Neuronal stem cell (in vitro differentiated cells): ENCODE measurements at regions not wholly inside any gene's neighbourhood (a gene's known extent, or its start where the extent isn't known, plus 50 kb on each side); places are given as distances from the start of the nearest gene placed in this dataset.

ENCODE experiments used
- DNase-seq: peaks from one replicate; pipeline ENCODE4 v3.0.0-alpha.2; 2013; ENCODE audit warnings: low spot score
- H2AFZ ChIP-seq: one replicate; pipeline ENCODE4 v1.6.1; 2013; ENCODE audit warnings: mild to moderate bottlenecking, low read length, inconsistent platforms
- H2AK5ac ChIP-seq: 2 replicates; pipeline ENCODE4 v1.6.1; 2013; ENCODE audit warnings: low read depth, mild to moderate bottlenecking, inconsistent platforms, low read length, moderate library complexity, mixed read lengths
- H2BK120ac ChIP-seq: 2 replicates; pipeline ENCODE4 v1.6.1; 2013; ENCODE audit warnings: low read depth, mild to moderate bottlenecking, inconsistent platforms, low read length, moderate library complexity, mixed read lengths
- H2BK12ac ChIP-seq: one replicate; pipeline ENCODE4 v1.6.1; 2013; ENCODE audit warnings: low read length, inconsistent platforms
- H2BK15ac ChIP-seq: 2 replicates; pipeline ENCODE4 v1.6.1; 2013; ENCODE audit warnings: mild to moderate bottlenecking, low read length, inconsistent platforms, mixed read lengths
- H2BK5ac ChIP-seq: one replicate; pipeline ENCODE4 v1.6.1; 2013; ENCODE audit warnings: inconsistent platforms, mild to moderate bottlenecking, low read length, moderate library complexity
- H3K14ac ChIP-seq: one replicate; pipeline ENCODE4 v1.6.1; 2013; ENCODE audit warnings: low read length, inconsistent platforms
- H3K18ac ChIP-seq: 2 replicates; pipeline ENCODE4 v1.6.1; 2013; ENCODE audit warnings: low read length, inconsistent platforms
- H3K23ac ChIP-seq: 2 replicates; pipeline ENCODE4 v1.6.1; 2013; ENCODE audit warnings: low read depth, mild to moderate bottlenecking, mixed read lengths, low read length, inconsistent platforms; ENCODE audit not compliant: poor library complexity
- H3K27ac ChIP-seq: replicated peaks from 3 replicates; pipeline ENCODE4 v1.5.1; 2013; ENCODE audit warnings: low read length, inconsistent platforms
- H3K27me3 ChIP-seq, 3 experiments: 2 replicates each; pipeline ENCODE4 v1.6.1; 2013; ENCODE audit warnings: low read length in 3 of 3, mild to moderate bottlenecking in 2 of 3, inconsistent platforms in 1 of 3, low read depth in 1 of 3, mixed read lengths in 1 of 3, moderate library complexity in 1 of 3; ENCODE audit not compliant: control insufficient read depth in 3 of 3, insufficient read depth in 3 of 3
- H3K36me3 ChIP-seq, 2 donors: replicated peaks in 1 of 2; 2 replicates each; pipeline ENCODE4 v1.6.1; 2013; ENCODE audit warnings: low read length in 2 of 2; ENCODE audit not compliant: control insufficient read depth in 2 of 2, insufficient read depth in 2 of 2
- H3K4ac ChIP-seq: 2 replicates; pipeline ENCODE4 v1.6.1; 2013; ENCODE audit warnings: inconsistent platforms, mild to moderate bottlenecking, low read length, moderate library complexity
- H3K4me1 ChIP-seq, 2 donors: 1 replicate in 1 of 2; 2 replicates in 1 of 2; pipeline ENCODE4 v1.6.1; 2013; ENCODE audit warnings: low read length in 2 of 2, low read depth in 1 of 2; ENCODE audit not compliant: control insufficient read depth in 2 of 2, insufficient read depth in 1 of 2
- H3K4me2 ChIP-seq: one replicate; pipeline ENCODE4 v1.6.1; 2013; ENCODE audit warnings: mild to moderate bottlenecking, low read length, inconsistent platforms; ENCODE audit not compliant: insufficient read depth, poor library complexity, severe bottlenecking
- H3K4me3 ChIP-seq, 2 donors: 2 replicates each; pipeline ENCODE4 v1.5.1; 2013; ENCODE audit warnings: low read length in 2 of 2, mild to moderate bottlenecking in 2 of 2, inconsistent platforms in 1 of 2, moderate library complexity in 1 of 2
- H3K79me1 ChIP-seq: one replicate; pipeline ENCODE4 v1.6.1; 2013; ENCODE audit warnings: low read depth, mild to moderate bottlenecking, inconsistent platforms, low read length, moderate library complexity
- H3K9ac ChIP-seq: one replicate; pipeline ENCODE4 v1.6.1; 2013; ENCODE audit warnings: mild to moderate bottlenecking, low read depth, low read length, inconsistent platforms; ENCODE audit not compliant: poor library complexity
- H3K9me3 ChIP-seq, 2 donors: replicated peaks in 1 of 2; 2 replicates each; pipeline versions ENCODE3 to v1.6.1; 2013; ENCODE audit warnings: low read length in 2 of 2, mild to moderate bottlenecking in 2 of 2, inconsistent platforms in 1 of 2, low read depth in 1 of 2, mixed read lengths in 1 of 2, moderate library complexity in 1 of 2; ENCODE audit not compliant: control insufficient read depth in 2 of 2, insufficient read depth in 1 of 2
- H4K8ac ChIP-seq: one replicate; pipeline ENCODE4 v1.6.1; 2013; ENCODE audit warnings: low read depth, mild to moderate bottlenecking, inconsistent platforms, low read length, moderate library complexity
- H4K91ac ChIP-seq: one replicate; pipeline ENCODE4 v1.6.1; 2013; ENCODE audit warnings: low read length, low read depth, mild to moderate bottlenecking, inconsistent platforms; ENCODE audit not compliant: poor library complexity
- WGBS, 2 donors: extraction: QIAGEN DNeasy Blood & Tissue Kit; methylation state at CpG; one replicate each; pipeline ENCODE4 v1.1.7; 2013; ENCODE audit warnings: missing lambda C conversion rate in 2 of 2, mixed read lengths in 1 of 2; ENCODE audit not compliant: insufficient read length in 2 of 2, insufficient replicate concordance in 1 of 2; ENCODE audit errors: extremely low coverage in 2 of 2; 5-methylcytosine and 5-hydroxymethylcytosine counted together

DNA sequence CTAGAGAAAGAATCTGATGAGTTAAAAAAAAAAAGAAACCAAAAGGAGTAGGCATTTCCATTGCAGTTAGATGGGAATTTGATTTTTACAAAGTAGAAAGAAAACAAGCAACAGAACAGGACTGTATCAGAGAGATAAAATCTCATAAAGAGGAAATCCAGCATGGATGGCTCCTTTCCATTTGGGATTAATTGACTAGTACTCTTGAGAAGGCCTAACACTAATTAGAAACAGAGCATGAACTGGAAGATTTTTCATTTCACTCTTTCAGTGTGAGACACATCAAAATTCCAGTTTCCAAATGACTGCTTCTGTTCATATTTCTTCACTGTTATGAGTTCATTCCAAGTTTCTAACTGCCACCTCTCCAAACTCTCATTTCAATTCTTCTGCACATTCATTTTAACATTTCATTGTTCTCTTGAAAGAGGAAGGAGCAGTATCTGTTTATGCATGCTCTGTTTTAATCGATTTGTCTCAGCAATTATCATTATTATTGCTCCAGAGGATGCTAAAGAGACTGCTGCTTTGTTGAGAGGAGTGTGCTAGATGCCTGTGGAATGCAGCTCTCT is 108.8 kb upstream of the PIEZO2 start:
- no peak overlapping the region for H2BK5ac ChIP-seq
- H2AFZ ChIP-seq: no peak overlapping the region
- H3K27ac ChIP-seq: no peak overlapping the region
- H2BK12ac ChIP-seq: no peak overlapping the region
- no peak overlapping the region for H2BK15ac ChIP-seq
- H3K4me2 ChIP-seq: no peak overlapping the region
- peaks cover 0 to 10% of the 10 kb centered on the region in 2 donors for H3K4me1 ChIP-seq
- H3K23ac ChIP-seq: no peak overlapping the region
- no peaks in the 10 kb centered on the region for H3K27me3 ChIP-seq
- H2AK5ac ChIP-seq: no peak overlapping the region
- no CpG with 5 or more reads among the region's 1 CpG for WGBS, 2 donors
- no peak overlapping the region for H3K18ac ChIP-seq
- no peak overlapping the region for H4K8ac ChIP-seq
- no peaks in the 10 kb centered on the region for H3K36me3 ChIP-seq
- no peak overlapping the region for H4K91ac ChIP-seq
- no peaks in the 10 kb centered on the region for H3K79me1 ChIP-seq
- DNase-seq: no peak
- H3K9me3 ChIP-seq: no peaks in the 10 kb centered on the region
- no peak overlapping the region for H3K9ac ChIP-seq
- H3K4me3 ChIP-seq: no peak overlapping the region
- H2BK120ac ChIP-seq: no peak overlapping the region
- no peak overlapping the region for H3K14ac ChIP-seq
- no peak overlapping the region for H3K4ac ChIP-seq

DNA sequence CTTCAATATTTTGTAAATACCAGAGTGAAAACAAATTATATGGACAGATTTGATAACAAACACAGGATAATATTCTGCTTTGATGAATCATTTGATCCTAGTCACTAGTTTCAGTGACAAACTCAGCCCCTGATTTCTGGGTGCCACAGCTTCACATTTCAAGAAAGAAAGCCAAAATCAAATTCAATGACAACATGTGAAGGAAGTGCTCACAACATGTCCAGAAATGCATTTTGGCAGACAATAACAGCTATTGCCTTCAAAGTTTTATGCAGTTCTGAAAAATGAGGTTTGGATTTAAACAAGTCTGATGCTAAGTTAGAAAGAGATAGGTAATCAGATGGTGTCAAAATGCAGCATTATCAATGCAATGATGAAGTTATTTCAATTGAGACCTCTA is 106.9 kb upstream of the PIEZO2 start:
- peaks cover 0 to 8% of the 10 kb centered on the region in 2 donors for H3K4me1 ChIP-seq
- H3K27ac ChIP-seq: no peak overlapping the region
- H2BK15ac ChIP-seq: no peak overlapping the region
- H2AK5ac ChIP-seq: no peak overlapping the region
- no peaks in the 10 kb centered on the region for H3K27me3 ChIP-seq
- H4K8ac ChIP-seq: no peak overlapping the region
- H3K79me1 ChIP-seq: no peaks in the 10 kb centered on the region
- no peaks in the 10 kb centered on the region for H3K9me3 ChIP-seq
- no peak overlapping the region for H3K23ac ChIP-seq
- no peak overlapping the region for H3K4ac ChIP-seq
- no peak overlapping the region for H4K91ac ChIP-seq
- H2BK12ac ChIP-seq: no peak overlapping the region
- H2BK5ac ChIP-seq: no peak overlapping the region
- H2AFZ ChIP-seq: no peak overlapping the region
- H2BK120ac ChIP-seq: no peak overlapping the region
- no peak overlapping the region for H3K4me2 ChIP-seq
- no peak overlapping the region for H3K9ac ChIP-seq
- no peak overlapping the region for H3K4me3 ChIP-seq
- no peaks in the 10 kb centered on the region for H3K36me3 ChIP-seq
- no peak for DNase-seq
- H3K14ac ChIP-seq: no peak overlapping the region
- H3K18ac ChIP-seq: no peak overlapping the region

DNA sequence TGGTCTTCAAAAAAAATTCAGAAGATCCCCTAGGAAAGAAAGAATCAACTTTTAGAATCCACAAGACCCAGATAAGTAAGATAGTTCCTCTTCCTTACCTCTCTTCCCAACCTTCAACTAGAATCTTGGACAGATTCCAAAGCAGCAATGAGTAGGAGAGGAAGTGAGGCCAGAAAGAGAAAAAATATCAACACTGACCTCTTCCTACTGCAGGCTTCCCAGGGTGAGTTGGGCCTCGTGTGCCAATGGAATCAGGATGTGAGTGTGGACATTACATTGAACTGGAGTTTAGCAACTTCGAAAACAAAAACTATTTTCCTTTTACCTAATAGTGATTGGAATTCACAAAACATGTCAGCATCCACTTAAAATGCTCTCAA is 102.5 kb upstream of the PIEZO2 start:
- no peak overlapping the region for H3K4ac ChIP-seq
- H3K27ac ChIP-seq: no peak overlapping the region
- H3K4me3 ChIP-seq: no peak overlapping the region
- no peak overlapping the region for H3K18ac ChIP-seq
- no peak overlapping the region for H3K9ac ChIP-seq
- no peak overlapping the region for H2BK120ac ChIP-seq
- H4K91ac ChIP-seq: no peak overlapping the region
- H3K36me3 ChIP-seq: peaks cover 0 to 1% of the 10 kb centered on the region in 2 donors
- no peak overlapping the region for H4K8ac ChIP-seq
- H2BK5ac ChIP-seq: no peak overlapping the region
- peaks cover 0 to 5% of the 10 kb centered on the region in 2 donors for H3K4me1 ChIP-seq
- H3K27me3 ChIP-seq: no peaks in the 10 kb centered on the region
- peaks cover 0 to 5% of the 10 kb centered on the region in 2 donors for H3K9me3 ChIP-seq
- no peak overlapping the region for H3K23ac ChIP-seq
- H3K14ac ChIP-seq: no peak overlapping the region
- no peak overlapping the region for H2BK12ac ChIP-seq
- DNase-seq: no peak
- no peak overlapping the region for H2AK5ac ChIP-seq
- H2AFZ ChIP-seq: no peak overlapping the region
- H3K4me2 ChIP-seq: no peak overlapping the region
- no peak overlapping the region for H2BK15ac ChIP-seq
- H3K79me1 ChIP-seq: peaks cover 2% of the 10 kb centered on the region
- WGBS, 2 donors: no CpG with 5 or more reads among the region's 2 CpGs

DNA sequence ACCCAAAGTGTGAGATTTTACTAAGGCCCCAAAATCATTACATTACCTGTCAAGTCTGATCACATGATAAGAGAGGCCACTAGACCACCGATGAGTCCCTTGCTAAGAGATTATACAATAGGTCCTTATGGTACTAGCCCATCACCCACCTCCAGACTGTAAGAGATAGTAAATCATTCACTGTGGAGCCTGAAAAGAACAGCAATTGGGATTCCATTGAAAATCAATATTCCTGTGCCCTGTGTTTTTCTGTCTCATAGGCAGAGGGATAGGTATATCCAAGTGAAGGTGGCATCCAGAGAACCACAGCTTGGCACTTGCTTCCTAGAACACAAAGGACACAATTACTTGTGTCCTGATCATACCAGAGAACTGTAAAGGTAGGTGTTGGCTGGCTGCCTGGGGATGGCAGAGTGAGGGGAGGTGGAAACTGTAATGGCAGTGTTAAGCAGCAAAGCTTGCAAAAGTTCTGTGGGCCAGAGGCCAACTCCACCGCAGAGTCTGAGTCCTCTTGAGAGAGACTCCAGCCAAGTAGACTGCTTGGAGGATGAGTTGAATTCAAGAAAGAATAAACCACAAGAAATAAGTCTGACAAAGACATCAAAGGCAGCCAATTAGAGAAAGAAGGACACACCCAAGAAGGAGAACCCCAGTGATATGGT is 102.0 kb upstream of the PIEZO2 start:
- H2BK12ac ChIP-seq: no peak overlapping the region
- no peak overlapping the region for H3K14ac ChIP-seq
- no peaks in the 10 kb centered on the region for H3K27me3 ChIP-seq
- no peak overlapping the region for H3K4me3 ChIP-seq
- no peak overlapping the region for H2BK5ac ChIP-seq
- no peak overlapping the region for H2AFZ ChIP-seq
- no peak overlapping the region for H3K9ac ChIP-seq
- no peak overlapping the region for H2BK120ac ChIP-seq
- H4K91ac ChIP-seq: no peak overlapping the region
- H3K27ac ChIP-seq: no peak overlapping the region
- no peak overlapping the region for H3K18ac ChIP-seq
- no peak overlapping the region for H3K4ac ChIP-seq
- H2BK15ac ChIP-seq: no peak overlapping the region
- no peak overlapping the region for H2AK5ac ChIP-seq
- no CpG with 5 or more reads among the region's 2 CpGs for WGBS, 2 donors
- peaks cover 0 to 5% of the 10 kb centered on the region in 2 donors for H3K4me1 ChIP-seq
- H3K79me1 ChIP-seq: peaks cover 2% of the 10 kb centered on the region
- H3K23ac ChIP-seq: no peak overlapping the region
- peaks cover 0 to 1% of the 10 kb centered on the region in 2 donors for H3K36me3 ChIP-seq
- H3K9me3 ChIP-seq: peaks cover 0 to 5% of the 10 kb centered on the region in 2 donors
- no peak overlapping the region for H3K4me2 ChIP-seq
- no peak overlapping the region for H4K8ac ChIP-seq
- DNase-seq: no peak
